Panc1 (cell line): ENCODE measurements at regions not wholly inside any gene's neighbourhood (a gene's known extent, or its start where the extent isn't known, plus 50 kb on each side); places are given as distances from the start of the nearest gene placed in this dataset.
"Not testable (repeated sequence)": the region's sequence is repeated elsewhere in the genome, so short reads cannot be mapped to it uniquely, and the experiment has no call there.

ENCODE experiments used
- ATAC-seq: fragments of 200-7000 bp; cut with Tn5 transposase; 2 replicates; pipeline ENCODE4 v1.9.1; 2020; ENCODE audit warnings: mild to moderate bottlenecking, moderate library complexity
- BruUV-seq: library from RNA; stranded (reverse); fragments of 400-500 nt; replicated peaks from 2 replicates; lab custom pipeline; 2021; lab: Mats Ljungman, UMichigan
- CTCF ChIA-PET: fragments of 300-600 bp; sonication (Branson Sonifier 250); formaldehyde crosslinking; loops from one replicate; lab custom pipeline; 2022; ENCODE audit warnings: antibody characterized with exemption; lab: Charles Lee
- POLR2A ChIA-PET: fragments of 300-600 bp; sonication (Branson Sonifier 250); formaldehyde crosslinking; loops from one replicate; lab custom pipeline; 2022; ENCODE audit warnings: antibody characterized with exemption; lab: Charles Lee
- DNase-seq: peaks from one replicate; pipeline ENCODE4 v3.0.0-alpha.2; 2010; ENCODE audit warnings: low read depth, low spot score
- H3K27ac ChIP-seq: 2 replicates; pipeline ENCODE4 v1.5.1; 2011; ENCODE audit warnings: mild to moderate bottlenecking, low read length, inconsistent platforms
- H3K27me3 ChIP-seq: fragments of 200-500 bp; sonication (Bioruptor generic); 2 replicates; pipeline ENCODE4 v1.6.0; 2014; ENCODE audit warnings: low read length, inconsistent platforms; ENCODE audit not compliant: control insufficient read depth, insufficient read depth
- H3K36me3 ChIP-seq: fragments of 200-500 bp; sonication (Bioruptor generic); 2 replicates; pipeline ENCODE4 v1.5.1; 2014; ENCODE audit warnings: inconsistent platforms, mild to moderate bottlenecking, low read length, moderate library complexity; ENCODE audit not compliant: control insufficient read depth, insufficient read depth
- H3K4me1 ChIP-seq: 2 replicates; pipeline ENCODE4 v1.5.1; 2011; ENCODE audit warnings: inconsistent platforms, mild to moderate bottlenecking, low read length, moderate library complexity; ENCODE audit not compliant: control insufficient read depth, insufficient read depth
- H3K4me3 ChIP-seq, 2 experiments: 2 replicates each; pipeline ENCODE4 v1.5.1; 2011 to 2012; ENCODE audit warnings: low read depth in 2 of 2, low read length in 2 of 2, mild to moderate bottlenecking in 2 of 2, inconsistent platforms in 1 of 2, moderate library complexity in 1 of 2
- H3K9me3 ChIP-seq: fragments of 200-500 bp; sonication (Bioruptor generic); 2 replicates; pipeline ENCODE4 v1.5.1; 2014; ENCODE audit warnings: low read depth, mild to moderate bottlenecking, inconsistent platforms, low read length, moderate library complexity; ENCODE audit not compliant: control insufficient read depth, insufficient read depth
- CTCF ChIP-seq: fragments of 450-650 bp; IDR thresholded peaks from 2 replicates; pipeline ENCODE4 v1.5.1; 2017; ENCODE audit warnings: mild to moderate bottlenecking
- POLR2AphosphoS5 ChIP-seq: IDR thresholded peaks from 2 replicates; pipeline ENCODE4 v1.6.1; 2012; ENCODE audit warnings: mild to moderate bottlenecking, low read depth, low read length, moderate library complexity
- REST ChIP-seq, 2 experiments: IDR thresholded peaks; 2 replicates each; pipeline ENCODE4 v1.6.1; 2011 to 2012; ENCODE audit warnings: low read depth in 2 of 2, control low read depth in 1 of 2, low read length in 1 of 2, mild to moderate bottlenecking in 1 of 2, moderate library complexity in 1 of 2; ENCODE audit not compliant: insufficient read depth in 1 of 2
- SIN3A ChIP-seq: IDR thresholded peaks from 2 replicates; pipeline ENCODE4 v1.6.1; 2012; ENCODE audit warnings: low read depth, mild to moderate bottlenecking, low read length, moderate library complexity, borderline replicate concordance; ENCODE audit not compliant: insufficient read depth
- TCF7L2 ChIP-seq: IDR thresholded peaks from 2 replicates; pipeline ENCODE4 v1.6.1; 2011; ENCODE audit warnings: mild to moderate bottlenecking, low read depth, low read length, inconsistent platforms
- in situ Hi-C: cut with HindIII; loops from 2 replicates; pipeline ENCODE4 v1.10.0; 2016; ENCODE audit warnings: low sequenced_read_pairs, low pct_unique_long_range_greater_than_20kb
- intact Hi-C: fragments of 100-400 bp; cut with micrococcal nuclease; formaldehyde crosslinking; loops from one replicate; pipeline ENCODE4 v1.10.0; 2022; ENCODE audit not compliant: unreplicated experiment

- no peak for TF ChIP-seq TCF7L2
- TF ChIP-seq CTCF = no peak
- TF ChIP-seq POLR2AphosphoS5 = no peak
- peaks cover 8% of the 10 kb centered on the region for H3K27me3 ChIP-seq
- H3K4me3 ChIP-seq = no peak overlapping the region
- H3K4me1 ChIP-seq = no peaks in the 10 kb centered on the region
- H3K27ac ChIP-seq = no peak overlapping the region
- no peaks in the 10 kb centered on the region for H3K36me3 ChIP-seq
- no peaks in the 10 kb centered on the region for H3K9me3 ChIP-seq
- POLR2A ChIA-PET = no interaction called here
- CTCF ChIA-PET = no interaction called here
- BruUV-seq = no TSS peak
- in situ Hi-C loops = no loop called here
- no peak for ATAC-seq
- intact Hi-C loops = no loop called here
- no peak for DNase-seq
Observed at GRCh38 chr6:16897669-16898068, 136.4 kb upstream of the ATXN1 start.

- Histone ChIP-seq H3K36me3 (no peaks in the 10 kb centered on the region), H3K4me3 (no peak overlapping the region), H3K9me3 (no peaks in the 10 kb centered on the region), H3K27ac (no peak overlapping the region), H3K27me3 (peaks cover 6% of the 10 kb centered on the region), H3K4me1 (no peaks in the 10 kb centered on the region)
- no peak for TF ChIP-seq SIN3A
- no peak for TF ChIP-seq POLR2AphosphoS5
- TF ChIP-seq CTCF = no peak
- TF ChIP-seq TCF7L2 = no peak
- no peak for TF ChIP-seq REST (IDR thresholded peaks at IDR 0.05; ENCODE audit: insufficient read depth in 1 of 2, low read depth in 2 of 2, low read length in 1 of 2)
- DNase-seq (no peak), ATAC-seq (no peak)
- intact Hi-C loops (no loop called here), in situ Hi-C loops (no loop called here)
- no TSS peak for BruUV-seq
- CTCF ChIA-PET = no interaction called here
- POLR2A ChIA-PET = no interaction called here
Observed at GRCh38 chr6:16894301-16894700, 133.0 kb upstream of the ATXN1 start.

- DNase-seq, H3K27me3 ChIP-seq, in situ Hi-C loops, H3K4me3 ChIP-seq, CTCF ChIA-PET, intact Hi-C loops, H3K4me1 ChIP-seq, ATAC-seq, H3K9me3 ChIP-seq, H3K27ac ChIP-seq, H3K36me3 ChIP-seq, BruUV-seq, POLR2A ChIA-PET: not testable (repeated sequence)
Observed at GRCh38 chr6:16891110-16891509, 129.8 kb upstream of the ATXN1 start.
